Lung (tissue), 11 donors: ENCODE measurements at regions not wholly inside any gene's neighbourhood (a gene's known extent, or its start where the extent isn't known, plus 50 kb on each side); places are given as distances from the start of the nearest gene placed in this dataset.

Source experiments
- ATAC-seq: fragments of 200-7000 bp; cut with Tn5 transposase; one replicate; pipeline ENCODE4 v1.9.1; 2020; ENCODE audit warnings: moderate number of reproducible peaks; ENCODE audit not compliant: insufficient read depth, low FRiP score
- DNase-seq, 3 donors: peaks; one replicate each; pipeline ENCODE4 v3.0.0-alpha.2; 2013 to 2017
- H3K27ac ChIP-seq, 2 donors: one replicate each; pipeline ENCODE4 v1.5.1; 2013; ENCODE audit warnings: mild to moderate bottlenecking in 2 of 2, moderate library complexity in 2 of 2, control low read depth in 1 of 2, inconsistent platforms in 1 of 2, low read depth in 1 of 2, low read length in 1 of 2
- H3K27me3 ChIP-seq, 3 donors: one replicate each; pipeline ENCODE4 v1.5.1; 2013; ENCODE audit warnings: low read length in 2 of 3; ENCODE audit not compliant: control insufficient read depth in 3 of 3, insufficient read depth in 3 of 3
- H3K36me3 ChIP-seq, 4 donors: one replicate each; pipeline ENCODE4 v1.5.1; 2013; ENCODE audit warnings: low read length in 4 of 4, mild to moderate bottlenecking in 1 of 4, moderate library complexity in 1 of 4; ENCODE audit not compliant: control insufficient read depth in 4 of 4, insufficient read depth in 4 of 4
- H3K4me1 ChIP-seq, 5 donors: one replicate each; pipeline ENCODE4 v1.5.1; 2013; ENCODE audit warnings: low read length in 5 of 5, mild to moderate bottlenecking in 2 of 5, moderate library complexity in 1 of 5; ENCODE audit not compliant: control insufficient read depth in 5 of 5, insufficient read depth in 5 of 5
- H3K4me3 ChIP-seq: one replicate; pipeline ENCODE4 v1.5.1; 2013; ENCODE audit warnings: mild to moderate bottlenecking, control low read depth, moderate library complexity
- H3K9ac ChIP-seq, 2 donors: one replicate each; pipeline ENCODE4 v1.5.1; 2013; ENCODE audit warnings: low read length in 2 of 2, control low read depth in 1 of 2; ENCODE audit not compliant: insufficient read depth in 1 of 2
- H3K9me3 ChIP-seq, 4 donors: one replicate each; pipeline ENCODE4 v1.5.1; 2013; ENCODE audit warnings: low read length in 3 of 4, mild to moderate bottlenecking in 1 of 4, moderate library complexity in 1 of 4; ENCODE audit not compliant: control insufficient read depth in 4 of 4, insufficient read depth in 3 of 4
- WGBS, 2 donors: extraction: QIAGEN DNeasy Blood & Tissue Kit; methylation state at CpG; one replicate each; pipeline ENCODE4 v1.1.7; 2013; 5-methylcytosine and 5-hydroxymethylcytosine counted together
- TF ChIP-seq, protein P1 (sequence below): IDR thresholded peaks from 2 replicates; pipeline ENCODE4 v1.5.1; 2012; ENCODE audit warnings: mild to moderate bottlenecking; ENCODE audit errors: control extremely low read depth, extremely low read depth
- donor health status: control.
- donor health status: control.
- donor health status: Bipolar disorder and iron deficiency.
- donor health status: healthy.
- donor health status: DM: yes; HTN: yes; CAD: no.

GRCh38 chr2:128550389-128550788 lies 231.7 kb upstream of the HS6ST1 start:
- Histone ChIP-seq H3K27me3 (no peaks in the 10 kb centered on the region), H3K9me3 (peaks cover 0 to 4% (median 0%) of the 10 kb centered on the region in 4 donors), H3K4me1 (peaks cover 0 to 34% (median 3%) of the 10 kb centered on the region in 5 donors), H3K4me3 (no peak overlapping the region), H3K27ac (no peak overlapping the region), H3K9ac (no peak overlapping the region), H3K36me3 (no peaks in the 10 kb centered on the region)
- DNase-seq (no peak), ATAC-seq (no peak)
- TF ChIP-seq, protein P1, sequence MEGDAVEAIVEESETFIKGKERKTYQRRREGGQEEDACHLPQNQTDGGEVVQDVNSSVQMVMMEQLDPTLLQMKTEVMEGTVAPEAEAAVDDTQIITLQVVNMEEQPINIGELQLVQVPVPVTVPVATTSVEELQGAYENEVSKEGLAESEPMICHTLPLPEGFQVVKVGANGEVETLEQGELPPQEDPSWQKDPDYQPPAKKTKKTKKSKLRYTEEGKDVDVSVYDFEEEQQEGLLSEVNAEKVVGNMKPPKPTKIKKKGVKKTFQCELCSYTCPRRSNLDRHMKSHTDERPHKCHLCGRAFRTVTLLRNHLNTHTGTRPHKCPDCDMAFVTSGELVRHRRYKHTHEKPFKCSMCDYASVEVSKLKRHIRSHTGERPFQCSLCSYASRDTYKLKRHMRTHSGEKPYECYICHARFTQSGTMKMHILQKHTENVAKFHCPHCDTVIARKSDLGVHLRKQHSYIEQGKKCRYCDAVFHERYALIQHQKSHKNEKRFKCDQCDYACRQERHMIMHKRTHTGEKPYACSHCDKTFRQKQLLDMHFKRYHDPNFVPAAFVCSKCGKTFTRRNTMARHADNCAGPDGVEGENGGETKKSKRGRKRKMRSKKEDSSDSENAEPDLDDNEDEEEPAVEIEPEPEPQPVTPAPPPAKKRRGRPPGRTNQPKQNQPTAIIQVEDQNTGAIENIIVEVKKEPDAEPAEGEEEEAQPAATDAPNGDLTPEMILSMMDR: no peak
- 80 to 85% methylated on average over 6 of the region's 6 CpGs for WGBS, 2 donors

DNA sequence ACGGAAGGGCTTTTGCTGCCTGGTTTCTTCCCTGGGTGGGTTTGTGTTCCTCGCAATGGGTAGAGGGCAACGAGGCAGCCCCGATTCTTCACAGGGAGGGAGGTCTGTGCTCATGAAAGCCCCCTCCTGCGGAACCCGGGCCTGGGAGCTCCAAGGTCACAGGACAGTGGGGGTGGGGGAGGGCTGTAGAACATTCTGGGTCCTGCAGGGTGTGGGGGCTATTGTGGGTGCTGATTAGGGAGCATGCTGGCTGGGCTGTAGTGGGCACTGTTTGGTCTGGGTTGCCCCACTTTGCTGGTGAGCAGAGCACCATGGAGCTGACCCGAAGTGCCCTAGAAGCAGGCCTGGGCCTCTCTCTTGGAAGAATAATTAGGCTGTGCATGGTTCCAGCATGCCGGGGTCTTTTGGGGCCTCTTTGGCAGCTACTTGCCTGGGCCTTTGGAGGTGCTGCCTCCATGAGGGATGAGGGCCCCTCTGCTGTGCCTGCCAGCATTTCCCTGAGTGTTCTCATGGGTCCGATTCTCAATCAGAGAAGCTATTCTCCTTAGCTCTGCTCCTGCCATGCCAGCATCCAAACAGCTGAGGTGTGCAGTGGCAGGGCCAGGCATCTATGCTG lies 232.2 kb upstream of the HS6ST1 start:
- Histone ChIP-seq H3K27ac (no peak overlapping the region), H3K27me3 (no peaks in the 10 kb centered on the region), H3K36me3 (no peaks in the 10 kb centered on the region), H3K9ac (no peak overlapping the region), H3K4me3 (no peak overlapping the region), H3K9me3 (peaks cover 0 to 4% (median 0%) of the 10 kb centered on the region in 4 donors), H3K4me1 (peaks cover 0 to 34% (median 3%) of the 10 kb centered on the region in 5 donors)
- no peak for DNase-seq
- TF ChIP-seq, protein P1: no peak
- no peak for ATAC-seq
- 95% methylated on average over 9 of the region's 9 CpGs for WGBS, 2 donors

DNA sequence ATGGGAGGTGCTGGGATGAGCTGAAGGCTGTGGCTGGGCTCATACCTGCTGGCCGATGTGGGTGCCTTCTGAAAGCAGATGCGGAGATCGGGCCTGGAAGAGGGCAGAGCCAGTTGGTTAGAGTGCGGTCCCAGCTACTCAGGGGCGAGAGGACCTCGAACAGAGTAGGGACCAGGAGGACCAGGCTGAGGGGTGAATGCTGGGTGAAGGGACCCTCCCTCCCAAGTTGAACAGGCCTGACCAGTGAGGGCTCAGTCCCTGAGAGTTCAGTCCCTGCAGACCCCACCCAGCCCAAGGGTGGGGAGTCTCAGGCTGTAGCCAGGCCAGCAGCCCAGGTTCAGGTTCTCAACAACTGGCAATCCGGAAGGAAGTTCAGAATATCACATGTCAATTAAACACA lies 232.8 kb upstream of the HS6ST1 start:
- Histone ChIP-seq H3K27ac (no peak overlapping the region), H3K27me3 (no peaks in the 10 kb centered on the region), H3K4me3 (no peak overlapping the region), H3K4me1 (peaks cover 0 to 34% (median 3%) of the 10 kb centered on the region in 5 donors), H3K9ac (no peak overlapping the region), H3K9me3 (peaks cover 0 to 4% (median 0%) of the 10 kb centered on the region in 4 donors), H3K36me3 (no peaks in the 10 kb centered on the region)
- DNase-seq (no peak), ATAC-seq (no peak)
- TF ChIP-seq, protein P1: no peak
- 90 to 97% methylated on average over 7 of the region's 7 CpGs for WGBS, 2 donors
